IMR-90 (cell line): ENCODE measurements at regions not wholly inside any gene's neighbourhood (a gene's known extent, or its start where the extent isn't known, plus 50 kb on each side); places are given as distances from the start of the nearest gene placed in this dataset.

Experiments
- ATAC-seq: fragments of 200-7000 bp; cut with Tn5 transposase; 2 replicates; pipeline ENCODE4 v1.9.1; 2020; ENCODE audit warnings: low read depth, mild to moderate bottlenecking, moderate library complexity
- BruUV-seq: library from RNA; stranded (reverse); fragments of 400-500 nt; replicated peaks from 2 replicates; lab custom pipeline; 2021; lab: Mats Ljungman, UMichigan
- CTCF ChIA-PET: fragments of 300-600 bp; formaldehyde crosslinking; extraction: SDS; loops from one replicate; lab custom pipeline; 2021; ENCODE audit warnings: antibody characterized with exemption; lab: Yijun Ruan, JAX
- POLR2A ChIA-PET: fragments of 300-600 bp; sonication (Branson Sonifier 250); formaldehyde crosslinking; loops from one replicate; lab custom pipeline; 2022; ENCODE audit warnings: antibody characterized with exemption; ENCODE audit not compliant: unreplicated experiment; lab: Charles Lee
- DNase-seq: peaks from one replicate; pipeline ENCODE4 v3.0.0; 2013
- H2AFZ ChIP-seq: replicated peaks from 2 replicates; pipeline ENCODE3; 2013; ENCODE audit warnings: low read length, mild to moderate bottlenecking; ENCODE audit not compliant: poor library complexity
- H2AK5ac ChIP-seq: 2 replicates; pipeline ENCODE4 v1.6.1; 2013; ENCODE audit warnings: low read depth, low read length, inconsistent platforms
- H2AK9ac ChIP-seq: replicated peaks from 2 replicates; pipeline ENCODE3; 2013; ENCODE audit warnings: mild to moderate bottlenecking, low read depth, low read length, moderate library complexity; ENCODE audit not compliant: poor library complexity
- H2BK120ac ChIP-seq: 2 replicates; pipeline ENCODE4 v1.6.1; 2013; ENCODE audit warnings: low read depth, low read length, inconsistent platforms
- H2BK15ac ChIP-seq: 3 replicates; pipeline ENCODE4 v1.6.1; 2013; ENCODE audit warnings: low read depth, low read length, inconsistent platforms
- H2BK20ac ChIP-seq: 2 replicates; pipeline ENCODE4 v1.6.1; 2013; ENCODE audit warnings: low read depth, mild to moderate bottlenecking, inconsistent platforms, low read length, moderate library complexity
- H2BK5ac ChIP-seq: 2 replicates; pipeline ENCODE4 v1.6.1; 2013; ENCODE audit warnings: mild to moderate bottlenecking, low read depth, low read length, inconsistent platforms; ENCODE audit not compliant: poor library complexity, severe bottlenecking
- H3K14ac ChIP-seq: replicated peaks from 2 replicates; pipeline ENCODE4 v1.6.1; 2013; ENCODE audit warnings: low read depth, low read length, inconsistent platforms
- H3K18ac ChIP-seq: 2 replicates; pipeline ENCODE4 v1.6.1; 2013; ENCODE audit warnings: low read depth, low read length, control low read depth
- H3K23ac ChIP-seq: 2 replicates; pipeline ENCODE4 v1.6.1; 2013; ENCODE audit warnings: low read depth, low read length, inconsistent platforms
- H3K27ac ChIP-seq: 2 replicates; pipeline ENCODE4 v1.5.1; 2013; ENCODE audit warnings: mild to moderate bottlenecking, control low read depth, low read length; ENCODE audit not compliant: insufficient read depth
- H3K27me3 ChIP-seq: 2 replicates; pipeline ENCODE4 v1.6.1; 2013; ENCODE audit warnings: low read length; ENCODE audit not compliant: control insufficient read depth, insufficient read depth
- H3K36me3 ChIP-seq: 2 replicates; pipeline ENCODE4 v1.6.1; 2013; ENCODE audit warnings: low read length, mixed read lengths; ENCODE audit not compliant: control insufficient read depth, insufficient read depth
- H3K4ac ChIP-seq: 2 replicates; pipeline ENCODE4 v1.6.1; 2013; ENCODE audit warnings: low read depth, low read length, inconsistent platforms
- H3K4me1 ChIP-seq: 2 replicates; pipeline ENCODE4 v1.6.1; 2013; ENCODE audit warnings: low read length, mixed read lengths; ENCODE audit not compliant: control insufficient read depth, insufficient read depth
- H3K4me2 ChIP-seq: 2 replicates; pipeline ENCODE4 v1.6.1; 2013; ENCODE audit warnings: low read depth, mild to moderate bottlenecking, control low read depth, low read length, moderate library complexity
- H3K4me3 ChIP-seq: 2 replicates; pipeline ENCODE4 v1.5.1; 2013; ENCODE audit warnings: low read depth, mild to moderate bottlenecking, control low read depth, low read length, moderate library complexity; ENCODE audit not compliant: insufficient read depth
- H3K56ac ChIP-seq: 2 replicates; pipeline ENCODE4 v1.6.1; 2013; ENCODE audit warnings: low read length, inconsistent platforms; ENCODE audit not compliant: insufficient read depth; ENCODE audit errors: extremely low read depth
- H3K79me1 ChIP-seq, 2 experiments: 2 replicates each; pipeline ENCODE4 v1.6.1; 2013; ENCODE audit warnings: low read length in 2 of 2, inconsistent platforms in 1 of 2, low read depth in 1 of 2
- H3K9ac ChIP-seq: 2 replicates; pipeline ENCODE4 v1.6.1; 2013; ENCODE audit warnings: low read depth, low read length, control low read depth
- H3K9me1 ChIP-seq: 2 replicates; pipeline ENCODE4 v1.6.1; 2013; ENCODE audit warnings: low read length, inconsistent platforms; ENCODE audit not compliant: insufficient read depth
- H3K9me3 ChIP-seq: 2 replicates; pipeline ENCODE4 v1.6.1; 2013; ENCODE audit warnings: low read length; ENCODE audit not compliant: control insufficient read depth, insufficient read depth
- H4K20me1 ChIP-seq: 2 replicates; pipeline ENCODE4 v1.6.1; 2013; ENCODE audit warnings: low read length, inconsistent platforms; ENCODE audit not compliant: insufficient read depth
- H4K5ac ChIP-seq: 2 replicates; pipeline ENCODE4 v1.6.1; 2013; ENCODE audit warnings: mild to moderate bottlenecking, low read depth, low read length, control low read depth
- H4K8ac ChIP-seq, 2 experiments: 2 replicates each; pipeline ENCODE4 v1.6.1; 2013; ENCODE audit warnings: low read depth in 2 of 2, low read length in 2 of 2, control low read depth in 1 of 2, inconsistent platforms in 1 of 2
- H4K91ac ChIP-seq: 2 replicates; pipeline ENCODE4 v1.6.1; 2013; ENCODE audit warnings: low read depth, low read length, inconsistent platforms; ENCODE audit not compliant: insufficient read depth
- BHLHE40 ChIP-seq: fragments of 150-350 bp; IDR thresholded peaks from 2 replicates; pipeline ENCODE4 v1.6.1; 2016; ENCODE audit warnings: mild to moderate bottlenecking, low read depth, low read length
- CEBPB ChIP-seq: IDR thresholded peaks from 2 replicates; pipeline ENCODE4 v1.6.1; 2012; ENCODE audit warnings: low read depth, low read length, improper control_type of control experiment
- CHD1 ChIP-seq: IDR thresholded peaks from 2 replicates; pipeline ENCODE4 v1.6.1; 2012; ENCODE audit warnings: low read depth, low read length, improper control_type of control experiment
- FOS ChIP-seq: fragments of 150-350 bp; IDR thresholded peaks from 2 replicates; pipeline ENCODE4 v1.6.1; 2016; ENCODE audit warnings: low read depth, low read length
- MAFK ChIP-seq: IDR thresholded peaks from 2 replicates; pipeline ENCODE4 v1.6.1; 2012; ENCODE audit warnings: low read depth, low read length, improper control_type of control experiment
- MAZ ChIP-seq: IDR thresholded peaks from 2 replicates; pipeline ENCODE4 v1.6.1; 2012; ENCODE audit warnings: low read depth, mild to moderate bottlenecking, low read length, improper control_type of control experiment, moderate library complexity, borderline replicate concordance
- MXI1 ChIP-seq: IDR thresholded peaks from 2 replicates; pipeline ENCODE4 v1.6.1; 2012; ENCODE audit warnings: low read depth, mild to moderate bottlenecking, low read length, moderate library complexity, borderline replicate concordance
- NFE2L2 ChIP-seq: fragments of 150-350 bp; IDR thresholded peaks from 2 replicates; pipeline ENCODE4 v1.6.1; 2016; ENCODE audit warnings: low read depth, mild to moderate bottlenecking, low read length
- POLR2A ChIP-seq: IDR thresholded peaks from 2 replicates; pipeline ENCODE4 v1.6.1; 2012; ENCODE audit warnings: mild to moderate bottlenecking, low read depth, low read length
- RAD21 ChIP-seq: IDR thresholded peaks from 2 replicates; pipeline ENCODE4 v1.6.1; 2012; ENCODE audit warnings: low read length, improper control_type of control experiment
- RCOR1 ChIP-seq: IDR thresholded peaks from 2 replicates; pipeline ENCODE4 v1.6.1; 2012; ENCODE audit warnings: mild to moderate bottlenecking, low read length, improper control_type of control experiment; ENCODE audit not compliant: insufficient replicate concordance
- RFX5 ChIP-seq: IDR thresholded peaks from 2 replicates; pipeline ENCODE4 v1.8.0; 2012; ENCODE audit warnings: low read depth, mild to moderate bottlenecking, low read length, moderate library complexity
- SMC3 ChIP-seq: fragments of 150-350 bp; IDR thresholded peaks from 2 replicates; pipeline ENCODE4 v1.6.1; 2016; ENCODE audit warnings: low read depth, mild to moderate bottlenecking, antibody characterized with exemption, low read length, moderate library complexity
- WGBS, 2 experiments: methylation state at CpG; one replicate each; pipeline versions ENCODE4 v1.1.5 to v1.1.7; 2013; ENCODE audit warnings: missing lambda C conversion rate in 2 of 2; ENCODE audit not compliant: insufficient read length in 1 of 2; ENCODE audit errors: extremely low coverage in 2 of 2; 5-methylcytosine and 5-hydroxymethylcytosine counted together
- dilution Hi-C: fragments of 300-500 bp; cut with HindIII; formaldehyde crosslinking; loops from one replicate; pipeline ENCODE4 v1.14.3; 2018; ENCODE audit warnings: low sequenced_read_pairs; ENCODE audit not compliant: unreplicated experiment
- in situ Hi-C: fragments of 300-500 bp; cut with MboI; formaldehyde crosslinking; loops from 3 replicates; pipeline ENCODE4 v1.14.3; 2019; ENCODE audit warnings: low sequenced_read_pairs, inconsistent platforms, mixed read lengths
- intact Hi-C: fragments of 100-400 bp; cut with micrococcal nuclease; formaldehyde crosslinking; loops from 2 replicates; pipeline ENCODE4 v1.10.0; 2022
- TF ChIP-seq, protein P1 (sequence below): fragments of 150-350 bp; IDR thresholded peaks from 2 replicates; pipeline ENCODE4 v1.6.1; 2017; ENCODE audit warnings: mild to moderate bottlenecking, antibody characterized with exemption, low read length, low read depth
- TF ChIP-seq, protein P2 (sequence below): fragments of 150-350 bp; IDR thresholded peaks from 2 replicates; pipeline ENCODE4 v1.6.1; 2016; ENCODE audit warnings: low read depth, mild to moderate bottlenecking, low read length, moderate library complexity, borderline replicate concordance
- TF ChIP-seq, protein P3 (sequence below): conservative IDR thresholded peaks from 2 replicates; pipeline ENCODE4 v1.5.1; 2012; ENCODE audit warnings: mild to moderate bottlenecking, low read depth, low read length, improper control_type of control experiment

DNA sequence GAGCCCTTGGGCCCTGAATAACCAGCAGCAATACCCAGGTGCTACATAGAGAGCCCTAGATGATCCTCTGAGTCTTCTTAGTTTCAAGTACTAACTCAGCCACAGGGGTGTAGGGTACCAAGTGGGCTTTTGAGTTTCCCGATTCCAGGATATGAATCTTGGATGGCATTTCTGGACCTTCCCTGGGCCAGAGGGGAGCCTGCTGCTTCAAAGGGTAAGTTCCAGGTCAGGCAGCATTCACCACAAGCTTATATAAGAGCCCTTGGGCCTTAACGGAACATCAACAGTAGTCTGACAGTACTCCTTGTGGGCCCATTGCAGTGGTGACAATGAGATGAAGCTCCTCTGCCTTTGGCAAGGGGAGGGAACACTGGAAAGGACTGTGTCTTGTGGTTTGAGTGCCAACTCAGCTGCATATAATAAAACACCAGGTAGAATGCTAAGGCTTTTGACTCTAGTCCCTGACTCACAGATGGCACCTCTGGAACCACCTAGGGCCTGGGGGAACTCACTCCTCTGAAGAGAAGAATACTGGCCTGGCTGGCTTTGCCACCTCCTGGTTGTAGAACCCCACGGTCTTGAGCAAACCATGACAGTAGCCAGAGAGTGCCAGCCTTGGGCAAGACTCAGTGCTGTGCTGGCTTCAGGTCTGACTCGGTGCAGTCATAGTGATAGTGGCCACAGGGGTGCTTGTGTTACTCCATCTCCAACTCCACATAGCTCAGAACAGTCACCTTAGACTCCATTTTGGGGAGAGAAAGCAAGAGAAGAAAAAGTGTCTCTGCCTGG, 235.7 kb downstream of the AKAIN1 start:
- WGBS, 2 experiments, result no CpG with 5 or more reads among the region's 4 CpGs
- in situ Hi-C loops, result no loop called here

More for the DNA sequence above, 235.7 kb downstream of the AKAIN1 start:
- Histone ChIP-seq H3K4ac (no peak overlapping the region), H4K20me1 (no peaks in the 10 kb centered on the region), H2AFZ (no peak overlapping the region), H3K18ac (no peak overlapping the region), H3K9me1 (no peaks in the 10 kb centered on the region), H2BK15ac (no peak overlapping the region), H3K27me3 (no peaks in the 10 kb centered on the region), H2AK5ac (no peak overlapping the region), H4K5ac (no peak overlapping the region), H2BK5ac (no peak overlapping the region), H2BK120ac (no peak overlapping the region), H4K91ac (no peak overlapping the region), H3K4me3 (no peak overlapping the region), H3K4me2 (no peak overlapping the region), H3K56ac (no peak overlapping the region), H3K36me3 (no peaks in the 10 kb centered on the region), H3K9ac (no peak overlapping the region), H3K9me3 (peaks cover 13% of the 10 kb centered on the region), H3K14ac (no peak overlapping the region), H2AK9ac (no peak overlapping the region), H3K4me1 (no peaks in the 10 kb centered on the region), H4K8ac (no peak overlapping the region), H3K23ac (no peak overlapping the region), H2BK20ac (no peak overlapping the region), H3K79me1 (no peaks in the 10 kb centered on the region), H3K27ac (no peak overlapping the region)
- no TSS peak for BruUV-seq
- CTCF ChIA-PET, result no interaction called here
- dilution Hi-C loops, result no loop called here
- intact Hi-C loops, result no loop called here
- ATAC-seq (no peak), DNase-seq (no peak)
- POLR2A ChIA-PET, result no interaction called here
- no peak for TF ChIP-seq CEBPB
- TF ChIP-seq RAD21, result no peak
- no peak for TF ChIP-seq MXI1
- no peak for TF ChIP-seq FOS
- TF ChIP-seq NFE2L2, result no peak
- TF ChIP-seq, protein P1, sequence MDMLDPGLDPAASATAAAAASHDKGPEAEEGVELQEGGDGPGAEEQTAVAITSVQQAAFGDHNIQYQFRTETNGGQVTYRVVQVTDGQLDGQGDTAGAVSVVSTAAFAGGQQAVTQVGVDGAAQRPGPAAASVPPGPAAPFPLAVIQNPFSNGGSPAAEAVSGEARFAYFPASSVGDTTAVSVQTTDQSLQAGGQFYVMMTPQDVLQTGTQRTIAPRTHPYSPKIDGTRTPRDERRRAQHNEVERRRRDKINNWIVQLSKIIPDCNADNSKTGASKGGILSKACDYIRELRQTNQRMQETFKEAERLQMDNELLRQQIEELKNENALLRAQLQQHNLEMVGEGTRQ, result no peak
- no peak for TF ChIP-seq CHD1
- no peak for TF ChIP-seq MAFK
- no peak for TF ChIP-seq RCOR1
- TF ChIP-seq, protein P2, sequence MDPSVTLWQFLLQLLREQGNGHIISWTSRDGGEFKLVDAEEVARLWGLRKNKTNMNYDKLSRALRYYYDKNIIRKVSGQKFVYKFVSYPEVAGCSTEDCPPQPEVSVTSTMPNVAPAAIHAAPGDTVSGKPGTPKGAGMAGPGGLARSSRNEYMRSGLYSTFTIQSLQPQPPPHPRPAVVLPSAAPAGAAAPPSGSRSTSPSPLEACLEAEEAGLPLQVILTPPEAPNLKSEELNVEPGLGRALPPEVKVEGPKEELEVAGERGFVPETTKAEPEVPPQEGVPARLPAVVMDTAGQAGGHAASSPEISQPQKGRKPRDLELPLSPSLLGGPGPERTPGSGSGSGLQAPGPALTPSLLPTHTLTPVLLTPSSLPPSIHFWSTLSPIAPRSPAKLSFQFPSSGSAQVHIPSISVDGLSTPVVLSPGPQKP, result no peak
- TF ChIP-seq, protein P3, sequence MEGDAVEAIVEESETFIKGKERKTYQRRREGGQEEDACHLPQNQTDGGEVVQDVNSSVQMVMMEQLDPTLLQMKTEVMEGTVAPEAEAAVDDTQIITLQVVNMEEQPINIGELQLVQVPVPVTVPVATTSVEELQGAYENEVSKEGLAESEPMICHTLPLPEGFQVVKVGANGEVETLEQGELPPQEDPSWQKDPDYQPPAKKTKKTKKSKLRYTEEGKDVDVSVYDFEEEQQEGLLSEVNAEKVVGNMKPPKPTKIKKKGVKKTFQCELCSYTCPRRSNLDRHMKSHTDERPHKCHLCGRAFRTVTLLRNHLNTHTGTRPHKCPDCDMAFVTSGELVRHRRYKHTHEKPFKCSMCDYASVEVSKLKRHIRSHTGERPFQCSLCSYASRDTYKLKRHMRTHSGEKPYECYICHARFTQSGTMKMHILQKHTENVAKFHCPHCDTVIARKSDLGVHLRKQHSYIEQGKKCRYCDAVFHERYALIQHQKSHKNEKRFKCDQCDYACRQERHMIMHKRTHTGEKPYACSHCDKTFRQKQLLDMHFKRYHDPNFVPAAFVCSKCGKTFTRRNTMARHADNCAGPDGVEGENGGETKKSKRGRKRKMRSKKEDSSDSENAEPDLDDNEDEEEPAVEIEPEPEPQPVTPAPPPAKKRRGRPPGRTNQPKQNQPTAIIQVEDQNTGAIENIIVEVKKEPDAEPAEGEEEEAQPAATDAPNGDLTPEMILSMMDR, result no peak
- TF ChIP-seq POLR2A, result no peak
- TF ChIP-seq BHLHE40, result no peak
- no peak for TF ChIP-seq SMC3
- TF ChIP-seq MAZ, result no peak
- TF ChIP-seq RFX5, result no peak
